GM13976 (cell line): ENCODE measurements at regions not wholly inside any gene's neighbourhood (a gene's known extent, or its start where the extent isn't known, plus 50 kb on each side); places are given as distances from the start of the nearest gene placed in this dataset.

Source experiments
- DNase-seq: peaks from one replicate; pipeline ENCODE4 v3.0.0; 2012; ENCODE audit warnings: low spot score
- CTCF ChIP-seq: IDR thresholded peaks from 2 replicates; pipeline ENCODE4 v1.5.1; 2012; ENCODE audit warnings: borderline replicate concordance, mild to moderate bottlenecking; ENCODE audit not compliant: insufficient read depth; ENCODE audit errors: extremely low read depth, missing control alignments, control extremely low read depth
- in situ Hi-C: fragments of 300-500 bp; cut with MboI; formaldehyde crosslinking; loops from one replicate; pipeline ENCODE4 v1.12.0; 2022; ENCODE audit warnings: low sequenced_read_pairs, mixed read lengths, inconsistent platforms; ENCODE audit not compliant: unreplicated experiment

GRCh38 chr5:67659288-67659687 is 462.7 kb upstream of the CD180 start:
- TF ChIP-seq CTCF: no peak
- in situ Hi-C loops: no loop called here
- no peak for DNase-seq

- no peak for TF ChIP-seq CTCF
- in situ Hi-C loops: no loop called here
These were observed 460.5 kb upstream of the CD180 start for GRCh38 chr5:67657055-67657454.

GRCh38 chr5:67652201-67652600 is 455.6 kb upstream of the CD180 start:
- no peak for DNase-seq
- TF ChIP-seq CTCF: no peak
- in situ Hi-C loops: no loop called here

More at GRCh38 chr5:67657055-67657454, 460.5 kb upstream of the CD180 start:
- DNase-seq: no peak

GRCh38 chr5:67651180-67651579 is 454.6 kb upstream of the CD180 start:
- no peak for TF ChIP-seq CTCF
- in situ Hi-C loops: no loop called here

GRCh38 chr5:67648201-67648671 is 451.6 kb upstream of the CD180 start:
- no peak for TF ChIP-seq CTCF
- in situ Hi-C loops: no loop called here
- no peak for DNase-seq

More at GRCh38 chr5:67651180-67651579, 454.6 kb upstream of the CD180 start:
- no peak for DNase-seq

GRCh38 chr5:67647772-67648171 is 451.2 kb upstream of the CD180 start:
- no peak for TF ChIP-seq CTCF
- in situ Hi-C loops: no loop called here
- DNase-seq: no peak
